Trophoblast cell (in vitro differentiated cells and primary cell): ENCODE measurements at regions not wholly inside any gene's neighbourhood (a gene's known extent, or its start where the extent isn't known, plus 50 kb on each side); places are given as distances from the start of the nearest gene placed in this dataset.
"Not testable (repeated sequence)": the region's sequence is repeated elsewhere in the genome, so short reads cannot be mapped to it uniquely, and the experiment has no call there.

Experiments
- DNase-seq, 2 donors: peaks; one replicate each; pipeline ENCODE4 v3.0.0-alpha.2; 2016
- H2AFZ ChIP-seq: 2 replicates; pipeline ENCODE4 v1.6.1; 2013; ENCODE audit warnings: low read length, moderate library complexity, mild to moderate bottlenecking; ENCODE audit not compliant: insufficient read depth, poor library complexity
- H2AK5ac ChIP-seq: 2 replicates; pipeline ENCODE4 v1.6.1; 2013; ENCODE audit warnings: mild to moderate bottlenecking, low read length
- H2BK120ac ChIP-seq: 2 replicates; pipeline ENCODE4 v1.6.1; 2013; ENCODE audit warnings: low read length, mild to moderate bottlenecking, moderate library complexity; ENCODE audit not compliant: insufficient read depth, poor library complexity
- H2BK12ac ChIP-seq: 2 replicates; pipeline ENCODE4 v1.6.1; 2013; ENCODE audit warnings: mild to moderate bottlenecking, low read length, moderate library complexity
- H2BK5ac ChIP-seq: 2 replicates; pipeline ENCODE4 v1.6.1; 2013; ENCODE audit warnings: low read length, low read depth, moderate library complexity, mild to moderate bottlenecking; ENCODE audit not compliant: poor library complexity
- H3K14ac ChIP-seq: 2 replicates; pipeline ENCODE4 v1.6.1; 2013; ENCODE audit warnings: mild to moderate bottlenecking, low read length
- H3K18ac ChIP-seq: 2 replicates; pipeline ENCODE4 v1.6.1; 2013; ENCODE audit warnings: mild to moderate bottlenecking, low read length
- H3K23ac ChIP-seq: 2 replicates; pipeline ENCODE4 v1.6.1; 2013; ENCODE audit warnings: low read length
- H3K27ac ChIP-seq: 2 replicates; pipeline ENCODE4 v1.5.1; 2013; ENCODE audit warnings: low read depth, mild to moderate bottlenecking, inconsistent platforms, low read length, moderate library complexity
- H3K27me3 ChIP-seq: 2 replicates; pipeline ENCODE4 v1.6.1; 2013; ENCODE audit warnings: inconsistent platforms, mild to moderate bottlenecking, low read length, moderate library complexity; ENCODE audit not compliant: insufficient read depth
- H3K36me3 ChIP-seq, 2 experiments: 1 replicate in 1 of 2; 2 replicates in 1 of 2; pipeline ENCODE4 v1.6.1; 2013; ENCODE audit warnings: low read length in 2 of 2, mild to moderate bottlenecking in 2 of 2, moderate library complexity in 1 of 2; ENCODE audit not compliant: insufficient read depth in 2 of 2, control insufficient read depth in 1 of 2
- H3K4ac ChIP-seq: 2 replicates; pipeline ENCODE4 v1.6.1; 2013; ENCODE audit warnings: low read depth, mild to moderate bottlenecking, low read length, moderate library complexity
- H3K4me1 ChIP-seq, 2 experiments: 1 replicate in 1 of 2; 2 replicates in 1 of 2; pipeline ENCODE4 v1.6.1; 2013; ENCODE audit warnings: low read length in 2 of 2, mild to moderate bottlenecking in 2 of 2, moderate library complexity in 1 of 2; ENCODE audit not compliant: insufficient read depth in 2 of 2, control insufficient read depth in 1 of 2
- H3K4me2 ChIP-seq: 2 replicates; pipeline ENCODE4 v1.6.1; 2013; ENCODE audit warnings: inconsistent platforms, mild to moderate bottlenecking, low read length, moderate library complexity
- H3K4me3 ChIP-seq: 2 replicates; pipeline ENCODE4 v1.5.1; 2013; ENCODE audit warnings: mild to moderate bottlenecking, low read depth, low read length, inconsistent platforms
- H3K79me1 ChIP-seq: one replicate; pipeline ENCODE4 v1.6.1; 2013; ENCODE audit warnings: low read length
- H3K79me2 ChIP-seq: 2 replicates; pipeline ENCODE4 v1.6.1; 2013; ENCODE audit warnings: low read length, mild to moderate bottlenecking; ENCODE audit not compliant: control insufficient read depth, insufficient read depth, poor library complexity
- H3K9ac ChIP-seq: 2 replicates; pipeline ENCODE4 v1.6.1; 2013; ENCODE audit warnings: mild to moderate bottlenecking, low read length
- H3K9me3 ChIP-seq: 2 replicates; pipeline ENCODE4 v1.6.1; 2013; ENCODE audit warnings: low read depth, mild to moderate bottlenecking, control low read depth, inconsistent platforms, low read length; ENCODE audit not compliant: insufficient read depth
- H4K12ac ChIP-seq: 2 replicates; pipeline ENCODE4 v1.6.1; 2013; ENCODE audit warnings: low read depth, mild to moderate bottlenecking, low read length, moderate library complexity
- H4K8ac ChIP-seq: 2 replicates; pipeline ENCODE4 v1.6.1; 2013; ENCODE audit warnings: low read depth, mild to moderate bottlenecking, low read length, moderate library complexity
- H4K91ac ChIP-seq: one replicate; pipeline ENCODE4 v1.6.1; 2013; ENCODE audit warnings: low read depth, mild to moderate bottlenecking, low read length, moderate library complexity
- WGBS: extraction: QIAGEN DNeasy Blood & Tissue Kit; methylation state at CpG from one replicate; pipeline ENCODE4 v1.1.7; 2013; ENCODE audit warnings: missing lambda C conversion rate; ENCODE audit not compliant: insufficient read length, insufficient coverage; ENCODE audit errors: extremely low coverage; 5-methylcytosine and 5-hydroxymethylcytosine counted together

DNA sequence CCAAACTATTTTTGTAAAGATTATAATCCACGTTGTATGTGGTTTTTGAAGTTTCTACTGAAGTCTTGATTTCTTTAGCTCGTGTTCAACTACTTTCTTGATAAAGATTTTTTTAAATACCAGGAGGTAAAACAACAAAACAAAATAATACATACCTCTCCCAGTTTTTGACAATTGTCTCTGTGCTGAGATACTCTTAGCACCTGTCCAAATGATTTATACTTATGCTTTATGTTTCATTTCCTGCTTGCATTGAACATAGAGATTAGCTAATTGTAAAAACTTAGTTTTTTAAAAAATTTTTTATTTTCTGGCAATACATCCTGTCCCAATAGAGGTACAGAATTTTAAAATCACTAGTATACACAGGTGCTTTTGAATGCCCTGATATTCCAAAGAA is 506.9 kb upstream of the ADGRB3 start:
- Histone ChIP-seq H3K9me3 (no peaks in the 10 kb centered on the region), H3K18ac (no peak overlapping the region), H2BK120ac (no peak overlapping the region), H2AFZ (no peak overlapping the region), H4K12ac (no peak overlapping the region), H2AK5ac (no peak overlapping the region), H3K14ac (no peak overlapping the region), H3K36me3 (no peaks in the 10 kb centered on the region), H3K27me3 (no peaks in the 10 kb centered on the region), H4K8ac (no peak overlapping the region), H2BK5ac (no peak overlapping the region), H3K79me2 (no peaks in the 10 kb centered on the region), H3K27ac (no peak overlapping the region), H3K4me1 (no peaks in the 10 kb centered on the region), H3K4ac (no peak overlapping the region), H3K9ac (no peak overlapping the region), H3K23ac (no peak overlapping the region), H4K91ac (no peak overlapping the region), H3K79me1 (no peaks in the 10 kb centered on the region), H3K4me2 (no peak overlapping the region), H2BK12ac (no peak overlapping the region), H3K4me3 (no peak overlapping the region)
- no CpG with 5 or more reads among the region's 2 CpGs for WGBS
- no peak for DNase-seq

GRCh38 chr6:68127074-68127473 is 508.0 kb upstream of the ADGRB3 start:
- Histone ChIP-seq H4K91ac (no peak overlapping the region), H3K79me1 (no peaks in the 10 kb centered on the region), H3K27me3 (no peaks in the 10 kb centered on the region), H3K9ac (no peak overlapping the region), H3K4ac (no peak overlapping the region), H3K9me3 (peaks cover under 1% of the 10 kb centered on the region), H3K23ac (no peak overlapping the region), H3K4me2 (no peak overlapping the region), H4K12ac (no peak overlapping the region), H3K4me3 (no peak overlapping the region), H2AK5ac (no peak overlapping the region), H2AFZ (no peak overlapping the region), H3K4me1 (no peaks in the 10 kb centered on the region), H2BK120ac (no peak overlapping the region), H4K8ac (no peak overlapping the region), H3K36me3 (no peaks in the 10 kb centered on the region), H3K18ac (no peak overlapping the region), H2BK12ac (no peak overlapping the region), H3K27ac (no peak overlapping the region), H2BK5ac (no peak overlapping the region), H3K79me2 (no peaks in the 10 kb centered on the region), H3K14ac (no peak overlapping the region)
- no peak for DNase-seq
- WGBS, result no CpG with 5 or more reads among the region's 4 CpGs

DNA sequence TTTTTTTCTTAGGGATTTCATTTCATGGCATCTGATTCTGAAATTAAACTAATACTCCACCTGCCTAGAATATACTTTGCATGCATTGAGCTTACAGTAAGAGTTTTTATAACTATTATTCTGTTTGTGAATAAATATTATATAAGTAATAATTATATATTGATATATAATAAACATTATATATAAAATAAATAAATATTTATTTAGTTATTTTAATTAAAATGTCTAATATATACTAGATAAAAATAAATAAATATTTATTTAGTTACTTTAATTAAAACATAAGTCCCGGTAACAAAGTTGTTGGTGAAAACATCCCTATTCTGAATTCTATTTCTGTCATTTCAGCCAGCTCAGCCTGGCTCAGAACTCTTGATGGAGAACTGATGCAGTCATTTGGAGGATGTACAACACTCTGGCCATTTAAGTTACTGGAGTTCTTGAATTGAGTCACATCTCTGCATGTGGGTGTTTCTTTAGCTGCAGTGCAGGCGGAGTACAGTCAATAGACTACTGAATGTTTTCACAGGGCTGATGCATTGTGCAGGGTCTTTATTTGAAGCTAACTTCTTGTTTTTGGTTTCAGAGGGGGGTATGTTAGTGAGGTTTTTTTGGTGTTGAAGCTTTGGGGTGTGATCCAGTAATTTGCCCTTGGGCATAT is 508.9 kb upstream of the ADGRB3 start:
- no peak overlapping the region for H3K27ac ChIP-seq
- H3K4me3 ChIP-seq, result no peak overlapping the region
- H3K18ac ChIP-seq, result no peak overlapping the region
- no peaks in the 10 kb centered on the region for H3K79me2 ChIP-seq
- H4K91ac ChIP-seq, result no peak overlapping the region
- no CpG with 5 or more reads among the region's 2 CpGs for WGBS
- no peak overlapping the region for H2AK5ac ChIP-seq
- no peaks in the 10 kb centered on the region for H3K4me1 ChIP-seq
- no peak overlapping the region for H4K8ac ChIP-seq
- no peak overlapping the region for H2BK12ac ChIP-seq
- H2BK120ac ChIP-seq, result no peak overlapping the region
- no peak overlapping the region for H3K4me2 ChIP-seq
- no peak overlapping the region for H2BK5ac ChIP-seq
- H2AFZ ChIP-seq, result no peak overlapping the region
- no peaks in the 10 kb centered on the region for H3K27me3 ChIP-seq
- H3K4ac ChIP-seq, result no peak overlapping the region
- H4K12ac ChIP-seq, result no peak overlapping the region
- peaks cover 7% of the 10 kb centered on the region for H3K9me3 ChIP-seq
- H3K23ac ChIP-seq, result no peak overlapping the region
- no peak overlapping the region for H3K9ac ChIP-seq
- no peak for DNase-seq
- H3K14ac ChIP-seq, result no peak overlapping the region
- H3K79me1 ChIP-seq, result no peaks in the 10 kb centered on the region
- no peaks in the 10 kb centered on the region for H3K36me3 ChIP-seq

DNA sequence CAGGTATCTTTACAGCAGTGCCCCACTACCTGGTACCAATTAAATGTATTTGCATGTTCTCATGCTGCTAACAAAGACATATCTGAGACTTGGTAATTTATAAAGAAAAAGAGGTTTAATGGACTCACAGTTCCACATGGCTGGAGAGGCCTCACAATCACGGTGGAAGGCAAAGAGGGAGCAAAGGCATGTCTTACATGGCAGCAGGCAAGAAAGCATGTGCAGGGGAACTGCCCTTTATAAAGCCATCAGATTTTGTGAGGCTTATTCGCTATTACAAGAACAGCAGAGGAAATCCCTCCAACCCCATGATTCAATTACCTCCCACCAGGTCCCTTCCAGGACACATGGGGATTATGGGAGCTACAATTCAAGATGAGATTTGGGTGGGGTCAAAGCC is 512.1 kb upstream of the ADGRB3 start:
- not testable (repeated sequence) for DNase-seq, H3K27ac ChIP-seq, H3K79me2 ChIP-seq, H3K9me3 ChIP-seq, H4K8ac ChIP-seq, H2BK120ac ChIP-seq, H2AK5ac ChIP-seq, H3K23ac ChIP-seq, H4K91ac ChIP-seq, H3K9ac ChIP-seq, H4K12ac ChIP-seq, H3K4me2 ChIP-seq, H2BK5ac ChIP-seq, H3K4me1 ChIP-seq, H3K79me1 ChIP-seq, H3K27me3 ChIP-seq, H3K4ac ChIP-seq, H3K36me3 ChIP-seq, H3K14ac ChIP-seq, H2BK12ac ChIP-seq, H3K4me3 ChIP-seq, H3K18ac ChIP-seq, H2AFZ ChIP-seq
- WGBS, result no CpG with 5 or more reads among the region's 2 CpGs
